CD4-positive, CD25-positive, alpha-beta regulatory T cell (primary cell): ENCODE measurements at regions not wholly inside any gene's neighbourhood (a gene's known extent, or its start where the extent isn't known, plus 50 kb on each side); places are given as distances from the start of the nearest gene placed in this dataset.

Experiments used
- ATAC-seq, 2 donors: fragments of 150-1000 bp; cut with Tn5 transposase; one replicate each; pipeline ENCODE4 v1.10.0; 2021; ENCODE audit warnings: low read depth in 2 of 2, moderate number of reproducible peaks in 2 of 2, moderate library complexity in 1 of 2
- DNase-seq, 3 donors: peaks; one replicate each; pipeline versions ENCODE4 v3.0.0 to v3.0.0-alpha.2; 2012 to 2022; ENCODE audit warnings: mixed read lengths in 1 of 3
- H3K27ac ChIP-seq: one replicate; pipeline ENCODE4 v1.7.0; 2013; ENCODE audit warnings: mild to moderate bottlenecking, low read length; ENCODE audit not compliant: insufficient read depth, poor library complexity, severe bottlenecking
- H3K27me3 ChIP-seq: one replicate; pipeline ENCODE4 v1.7.0; 2013; ENCODE audit warnings: low read length; ENCODE audit not compliant: control insufficient read depth, insufficient read depth
- H3K36me3 ChIP-seq: one replicate; pipeline ENCODE4 v1.7.0; 2013; ENCODE audit warnings: mild to moderate bottlenecking, low read length, moderate library complexity; ENCODE audit not compliant: control insufficient read depth, insufficient read depth
- H3K4me1 ChIP-seq: 2 replicates; pipeline ENCODE4 v1.7.0; 2013; ENCODE audit warnings: mild to moderate bottlenecking, low read length; ENCODE audit not compliant: insufficient read depth, control insufficient read depth, poor library complexity, severe bottlenecking
- H3K4me3 ChIP-seq: one replicate; pipeline ENCODE4 v1.7.0; 2013; ENCODE audit warnings: low read depth, mild to moderate bottlenecking, low read length, moderate library complexity
- H3K9me3 ChIP-seq, 2 experiments: 1 replicate in 1 of 2; 2 replicates in 1 of 2; pipeline ENCODE4 v1.7.0; 2013; ENCODE audit warnings: low read length in 2 of 2, mild to moderate bottlenecking in 1 of 2, moderate library complexity in 1 of 2; ENCODE audit not compliant: control insufficient read depth in 2 of 2
- H3K27ac Mint-ChIP-seq, 3 donors: one replicate each; pipeline ENCODE4 v1.8.0; 2020 to 2022; ENCODE audit warnings: mild to moderate bottlenecking in 3 of 3, mixed read lengths in 3 of 3, moderate library complexity in 2 of 3
- H3K27me3 Mint-ChIP-seq: one replicate; pipeline ENCODE4 v1.8.0; 2022; ENCODE audit warnings: mild to moderate bottlenecking, mixed read lengths
- H3K36me3 Mint-ChIP-seq: one replicate; pipeline ENCODE4 v1.8.0; 2020; ENCODE audit warnings: mixed read lengths
- H3K4me1 Mint-ChIP-seq, 4 donors: one replicate each; pipeline ENCODE4 v1.8.0; 2020 to 2022; ENCODE audit warnings: mixed read lengths in 4 of 4, mild to moderate bottlenecking in 1 of 4
- H3K4me3 Mint-ChIP-seq, 4 donors: one replicate each; pipeline ENCODE4 v1.8.0; 2020 to 2022; ENCODE audit warnings: mild to moderate bottlenecking in 4 of 4, mixed read lengths in 4 of 4, moderate library complexity in 3 of 4
- H3K9me3 Mint-ChIP-seq, 7 donors: one replicate each; pipeline ENCODE4 v1.8.0; 2020 to 2022; ENCODE audit warnings: mixed read lengths in 7 of 7, mild to moderate bottlenecking in 3 of 7, moderate library complexity in 2 of 7

GRCh38 chr11:103800406-103801114 is 235.9 kb upstream of the DDI1 start:
- Mint-ChIP-seq H3K36me3 (no peaks in the 10 kb centered on the region), H3K4me3 (no peak overlapping the region), H3K27ac (no peak overlapping the region), H3K9me3 (peaks cover 0 to 5% (median 0%) of the 10 kb centered on the region in 7 donors), H3K4me1 (no peaks in the 10 kb centered on the region), H3K27me3 (peaks cover 4% of the 10 kb centered on the region)
- no peaks in the 10 kb centered on the region for H3K27me3 ChIP-seq
- H3K36me3 ChIP-seq: no peaks in the 10 kb centered on the region
- DNase-seq: no peak
- no peak overlapping the region for H3K4me3 ChIP-seq
- H3K9me3 ChIP-seq: no peaks in the 10 kb centered on the region
- H3K4me1 ChIP-seq: no peaks in the 10 kb centered on the region
- ATAC-seq: no peak
- no peak overlapping the region for H3K27ac ChIP-seq

DNA sequence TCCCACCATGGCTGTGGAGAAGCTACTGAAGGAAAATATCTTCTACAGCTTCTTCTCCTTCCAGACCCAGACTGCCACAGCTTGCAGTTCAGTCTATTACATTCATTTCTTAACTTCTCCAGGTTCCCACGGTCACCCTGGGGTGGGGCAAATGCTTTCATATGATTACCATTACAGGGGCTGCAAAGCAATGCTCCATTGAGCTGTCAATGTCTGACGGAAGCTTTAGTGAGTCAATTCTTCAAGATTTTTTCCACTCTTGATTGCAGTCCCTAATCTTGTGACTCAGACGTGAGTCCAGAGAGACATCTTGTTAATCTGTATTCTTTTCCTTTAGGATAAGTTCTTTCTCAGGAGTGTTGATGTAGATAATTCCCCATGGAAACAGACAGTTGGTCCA is 233.4 kb upstream of the DDI1 start:
- H3K27ac ChIP-seq: no peak overlapping the region
- ATAC-seq (no peak), DNase-seq (no peak)
- H3K4me3 ChIP-seq: no peak overlapping the region
- Mint-ChIP-seq H3K27ac (no peak overlapping the region), H3K36me3 (no peaks in the 10 kb centered on the region), H3K27me3 (no peaks in the 10 kb centered on the region), H3K4me1 (no peaks in the 10 kb centered on the region), H3K4me3 (no peak overlapping the region), H3K9me3 (peaks cover 0 to 3% (median 0%) of the 10 kb centered on the region in 7 donors)
- no peaks in the 10 kb centered on the region for H3K4me1 ChIP-seq
- no peaks in the 10 kb centered on the region for H3K9me3 ChIP-seq
- no peaks in the 10 kb centered on the region for H3K36me3 ChIP-seq
- H3K27me3 ChIP-seq: no peaks in the 10 kb centered on the region

GRCh38 chr11:103805688-103806009 is 230.8 kb upstream of the DDI1 start:
- Histone ChIP-seq H3K4me1 (no peaks in the 10 kb centered on the region), H3K4me3 (no peak overlapping the region), H3K27ac (no peak overlapping the region), H3K36me3 (no peaks in the 10 kb centered on the region), H3K9me3 (no peaks in the 10 kb centered on the region), H3K27me3 (no peaks in the 10 kb centered on the region)
- no peak for DNase-seq
- no peaks in the 10 kb centered on the region for H3K4me1 Mint-ChIP-seq
- no peak overlapping the region for H3K27ac Mint-ChIP-seq
- no peaks in the 10 kb centered on the region for H3K36me3 Mint-ChIP-seq
- no peak for ATAC-seq
- H3K9me3 Mint-ChIP-seq: peaks cover 0 to 4% (median 0%) of the 10 kb centered on the region in 7 donors
- no peaks in the 10 kb centered on the region for H3K27me3 Mint-ChIP-seq
- H3K4me3 Mint-ChIP-seq: no peak overlapping the region

DNA sequence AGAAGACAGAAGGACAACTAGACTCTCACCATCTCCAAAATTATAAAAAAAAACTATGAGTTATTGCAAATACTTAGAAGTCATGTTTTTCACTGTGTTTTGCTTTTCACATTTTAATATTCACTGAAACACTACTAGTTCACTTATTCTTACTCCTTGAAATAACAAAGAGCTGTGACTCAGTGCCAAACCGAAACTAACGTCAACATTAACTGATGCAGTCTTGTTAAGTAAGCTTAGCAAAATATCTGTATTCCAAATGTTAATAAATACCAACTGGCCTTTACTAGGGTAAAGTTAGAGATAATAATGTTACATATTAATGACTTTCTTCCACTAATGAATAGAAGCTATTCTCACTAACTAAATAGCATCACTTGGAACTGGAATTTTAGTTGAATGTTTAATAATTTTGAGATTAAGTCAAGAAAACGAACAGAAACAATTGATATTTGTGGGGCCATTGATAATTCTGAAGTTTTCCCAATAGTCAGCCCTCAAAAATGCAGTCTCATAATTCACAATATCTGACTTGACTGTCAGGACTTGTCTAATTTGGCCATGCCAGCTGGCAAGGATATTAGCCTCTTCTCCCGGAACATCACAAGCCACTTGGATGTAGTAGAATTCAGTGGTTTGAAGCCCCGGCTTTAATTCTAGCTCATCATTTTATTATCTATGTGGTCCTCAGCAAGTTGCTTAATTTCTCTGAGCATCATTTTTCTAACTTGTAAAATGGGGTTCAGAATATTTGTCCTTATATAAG is 230.1 kb upstream of the DDI1 start:
- no peaks in the 10 kb centered on the region for H3K36me3 Mint-ChIP-seq
- Histone ChIP-seq H3K27ac (no peak overlapping the region), H3K4me3 (no peak overlapping the region), H3K36me3 (no peaks in the 10 kb centered on the region), H3K4me1 (no peaks in the 10 kb centered on the region), H3K27me3 (no peaks in the 10 kb centered on the region), H3K9me3 (no peaks in the 10 kb centered on the region)
- H3K4me3 Mint-ChIP-seq: no peak overlapping the region
- H3K27me3 Mint-ChIP-seq: no peaks in the 10 kb centered on the region
- ATAC-seq (no peak), DNase-seq (no peak)
- H3K27ac Mint-ChIP-seq: no peak overlapping the region
- peaks cover 0 to 4% (median 0%) of the 10 kb centered on the region in 7 donors for H3K9me3 Mint-ChIP-seq
- no peaks in the 10 kb centered on the region for H3K4me1 Mint-ChIP-seq

GRCh38 chr11:103807806-103808205 is 228.6 kb upstream of the DDI1 start:
- Mint-ChIP-seq H3K27ac (no peak overlapping the region), H3K36me3 (no peaks in the 10 kb centered on the region), H3K9me3 (peaks cover 0 to 4% (median 0%) of the 10 kb centered on the region in 7 donors), H3K4me1 (no peaks in the 10 kb centered on the region), H3K27me3 (peaks cover 4% of the 10 kb centered on the region), H3K4me3 (no peak overlapping the region)
- Histone ChIP-seq H3K27me3 (no peaks in the 10 kb centered on the region), H3K9me3 (no peaks in the 10 kb centered on the region), H3K4me1 (no peaks in the 10 kb centered on the region), H3K36me3 (no peaks in the 10 kb centered on the region), H3K27ac (no peak overlapping the region), H3K4me3 (no peak overlapping the region)
- ATAC-seq: no peak
- no peak for DNase-seq

GRCh38 chr11:103808252-103808651 is 228.2 kb upstream of the DDI1 start:
- ATAC-seq: no peak
- H3K9me3 ChIP-seq: no peaks in the 10 kb centered on the region
- H3K4me3 ChIP-seq: no peak overlapping the region
- no peak overlapping the region for H3K27ac Mint-ChIP-seq
- peaks cover 0 to 4% (median 0%) of the 10 kb centered on the region in 7 donors for H3K9me3 Mint-ChIP-seq
- H3K27me3 Mint-ChIP-seq: peaks cover 4% of the 10 kb centered on the region
- no peak overlapping the region for H3K27ac ChIP-seq
- H3K4me1 Mint-ChIP-seq: no peaks in the 10 kb centered on the region
- no peak overlapping the region for H3K4me3 Mint-ChIP-seq
- H3K27me3 ChIP-seq: no peaks in the 10 kb centered on the region
- no peak for DNase-seq
- H3K4me1 ChIP-seq: no peaks in the 10 kb centered on the region
- H3K36me3 ChIP-seq: no peaks in the 10 kb centered on the region
- no peaks in the 10 kb centered on the region for H3K36me3 Mint-ChIP-seq

DNA sequence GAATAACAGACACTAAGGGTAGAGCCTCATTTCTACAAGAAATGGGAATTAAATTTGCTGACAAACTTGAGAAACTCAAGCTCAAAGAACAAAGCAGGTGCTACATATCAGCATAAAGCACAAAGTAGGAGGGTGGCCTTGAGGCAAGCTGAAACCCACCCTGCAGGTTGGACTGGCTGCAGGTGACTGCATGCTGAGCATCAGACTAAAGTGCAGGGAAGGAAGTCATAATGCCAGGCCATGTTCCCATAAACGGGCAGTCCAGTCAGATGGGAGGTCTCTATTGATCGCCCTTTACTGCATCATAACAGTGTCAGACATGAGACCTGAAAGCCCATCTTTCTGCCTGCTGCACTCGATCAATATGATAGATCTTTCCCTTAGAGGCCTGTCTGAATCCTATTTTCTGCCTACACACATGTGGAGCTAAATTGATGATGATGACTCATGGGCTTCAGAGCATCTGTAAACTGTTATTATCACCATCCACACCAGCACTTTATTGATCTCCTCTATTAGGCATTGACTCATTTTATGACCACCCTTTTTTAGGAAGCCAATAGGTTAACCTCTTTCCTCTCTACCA is 224.5 kb upstream of the DDI1 start:
- no peak for ATAC-seq
- peaks cover 4% of the 10 kb centered on the region for H3K27me3 Mint-ChIP-seq
- no peak overlapping the region for H3K27ac Mint-ChIP-seq
- H3K9me3 Mint-ChIP-seq: peaks cover 0 to 4% (median 0%) of the 10 kb centered on the region in 7 donors
- Histone ChIP-seq H3K9me3 (no peaks in the 10 kb centered on the region), H3K4me1 (no peaks in the 10 kb centered on the region), H3K27ac (no peak overlapping the region), H3K36me3 (no peaks in the 10 kb centered on the region), H3K27me3 (no peaks in the 10 kb centered on the region), H3K4me3 (no peak overlapping the region)
- no peaks in the 10 kb centered on the region for H3K36me3 Mint-ChIP-seq
- no peak for DNase-seq
- H3K4me1 Mint-ChIP-seq: no peaks in the 10 kb centered on the region
- no peak overlapping the region for H3K4me3 Mint-ChIP-seq
